ENCODE measurements at regions not wholly inside any gene's neighbourhood (a gene's known extent, or its start where the extent isn't known, plus 50 kb on each side); places are given as distances from the start of the nearest gene placed in this dataset.

DNA sequence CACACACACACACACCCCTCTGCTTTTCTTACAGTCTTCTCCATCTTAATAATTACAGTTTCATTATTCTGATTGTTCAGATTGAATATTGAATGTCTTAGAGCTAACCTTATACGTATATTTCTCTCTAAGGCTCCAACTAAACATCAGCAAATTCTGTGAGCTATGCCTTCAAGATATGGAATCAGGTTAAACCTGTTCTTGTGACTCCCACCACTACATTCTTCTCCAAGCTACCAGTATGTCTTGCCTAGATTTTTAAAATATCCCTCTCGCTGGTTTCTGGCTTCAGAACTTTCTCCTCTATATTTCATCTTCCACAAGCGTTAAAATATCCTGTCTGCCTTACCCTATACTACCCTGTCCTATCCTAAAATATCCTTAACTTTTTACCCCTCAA, 1346.4 kb upstream of the CDH2 start:
- no peak for TF ChIP-seq RNF2 (IDR thresholded peaks at IDR 0.05; ENCODE audit: borderline replicate concordance, low read depth)
- no peak for TF ChIP-seq NFE2L2 (conservative IDR thresholded peaks at IDR 0.05; ENCODE audit: low read length)
